ENCODE measurements at regions not wholly inside any gene's neighbourhood (a gene's known extent, or its start where the extent isn't known, plus 50 kb on each side); places are given as distances from the start of the nearest gene placed in this dataset.

GRCh38 chr10:3931901-3932300 is 146.9 kb upstream of the KLF6 start:
- TF ChIP-seq MAX (IDR thresholded peaks at IDR 0.05) (no peak), TAF1 (IDR thresholded peaks at IDR 0.05; ENCODE audit: low read depth) (no peak), REST (IDR thresholded peaks at IDR 0.05; ENCODE audit: low read depth) (no peak)

Measured in Ishikawa (cell line).